Smooth muscle cell of the brain vasculature (primary cell): ENCODE measurements at regions not wholly inside any gene's neighbourhood (a gene's known extent, or its start where the extent isn't known, plus 50 kb on each side); places are given as distances from the start of the nearest gene placed in this dataset.

Source experiments
- DNase-seq: peaks from one replicate; pipeline ENCODE4 v3.0.0-alpha.2; 2012; ENCODE audit warnings: low read depth, low spot score

DNA sequence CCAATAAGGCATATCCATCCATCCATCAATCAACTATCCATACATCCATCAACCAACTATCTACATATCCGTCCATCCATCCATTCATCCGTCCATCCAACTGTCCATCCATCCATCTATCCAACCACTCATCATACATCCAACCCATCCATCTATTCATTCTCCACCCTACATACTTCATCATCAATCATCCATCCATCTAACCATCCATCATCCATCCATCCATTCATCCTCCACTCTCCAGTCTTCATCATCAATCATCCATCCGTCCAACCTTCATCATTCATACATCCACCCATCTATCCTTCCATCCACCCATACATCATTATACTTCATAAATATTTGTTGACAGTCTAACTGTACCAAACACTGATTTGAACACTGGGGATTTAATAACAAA is 231.3 kb upstream of the DAB1 start:
- no peak for DNase-seq

DNA sequence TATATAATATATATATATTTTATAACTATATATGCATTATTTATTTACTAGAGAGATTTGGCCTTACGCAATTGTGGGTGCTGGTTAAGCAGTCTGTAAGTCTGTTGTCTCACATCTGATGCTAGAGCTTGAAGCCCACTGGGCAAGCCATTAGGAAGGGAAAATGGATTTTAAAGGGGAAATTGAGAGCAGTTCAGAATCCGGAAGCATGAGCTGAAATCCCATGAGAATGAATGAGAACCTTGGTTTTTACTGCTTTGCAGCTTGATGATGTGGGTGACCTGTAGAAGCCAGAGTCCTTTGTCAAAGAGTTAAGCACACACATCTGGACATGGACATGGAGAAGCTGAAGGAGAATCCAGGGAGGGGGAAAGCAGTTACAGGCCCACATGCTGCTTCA is 220.8 kb upstream of the DAB1 start:
- no peak for DNase-seq

DNA sequence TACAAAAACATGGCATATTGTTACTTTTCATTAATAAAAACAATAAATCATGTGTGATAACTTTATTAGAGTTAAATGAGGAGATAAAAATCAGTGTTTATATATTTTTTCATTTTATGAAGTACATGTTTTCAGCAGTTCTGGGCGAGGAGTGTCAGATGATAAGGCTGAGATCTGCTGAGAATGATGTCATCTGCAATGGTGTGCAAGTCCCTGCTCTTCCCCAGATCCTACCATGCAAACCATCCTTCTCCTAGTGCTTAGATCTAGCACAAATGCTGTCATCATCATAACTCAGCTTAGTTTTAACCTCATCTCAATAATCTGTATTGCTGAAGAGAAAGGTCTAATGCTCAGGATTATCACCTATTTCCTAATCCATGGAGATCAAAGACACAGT is 214.4 kb upstream of the DAB1 start:
- no peak for DNase-seq

DNA sequence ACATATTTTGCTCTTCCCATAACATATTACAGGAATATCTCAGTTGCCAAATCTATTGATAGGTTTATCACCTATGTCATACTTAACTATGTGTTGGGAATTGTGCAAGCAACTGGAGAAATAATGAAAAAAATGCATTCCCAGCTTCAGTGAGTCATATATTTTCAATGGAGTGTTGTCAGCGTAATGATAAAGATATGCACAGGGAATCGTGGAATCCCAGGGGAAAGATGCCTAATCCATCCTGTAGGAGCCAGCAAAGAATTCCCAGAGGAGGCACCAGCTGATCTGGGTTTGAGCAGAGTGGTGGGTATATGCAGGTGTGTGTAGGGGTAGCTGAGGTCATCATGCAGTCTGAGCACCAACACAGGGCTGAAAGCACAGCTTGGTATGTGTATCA is 213.3 kb upstream of the DAB1 start:
- no peak for DNase-seq

DNA sequence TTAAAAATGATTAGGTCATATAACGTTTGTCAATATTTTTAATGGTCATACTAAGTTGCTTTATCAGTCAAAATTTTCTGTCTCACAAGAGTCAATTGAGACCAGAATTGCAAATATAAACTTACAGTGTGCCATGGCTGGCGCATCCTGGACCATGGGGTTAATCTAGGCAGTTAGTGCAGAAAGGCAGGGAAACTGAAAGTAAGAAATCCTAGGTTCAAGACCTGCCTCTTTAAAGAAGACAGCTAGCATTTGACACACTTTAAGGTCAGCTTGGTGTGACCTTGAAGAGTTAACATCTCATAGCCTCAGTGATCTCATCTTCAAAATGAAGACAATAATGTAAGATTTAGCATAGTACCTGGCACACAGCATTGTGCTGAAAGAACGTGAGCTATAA is 210.0 kb upstream of the DAB1 start:
- no peak for DNase-seq

DNA sequence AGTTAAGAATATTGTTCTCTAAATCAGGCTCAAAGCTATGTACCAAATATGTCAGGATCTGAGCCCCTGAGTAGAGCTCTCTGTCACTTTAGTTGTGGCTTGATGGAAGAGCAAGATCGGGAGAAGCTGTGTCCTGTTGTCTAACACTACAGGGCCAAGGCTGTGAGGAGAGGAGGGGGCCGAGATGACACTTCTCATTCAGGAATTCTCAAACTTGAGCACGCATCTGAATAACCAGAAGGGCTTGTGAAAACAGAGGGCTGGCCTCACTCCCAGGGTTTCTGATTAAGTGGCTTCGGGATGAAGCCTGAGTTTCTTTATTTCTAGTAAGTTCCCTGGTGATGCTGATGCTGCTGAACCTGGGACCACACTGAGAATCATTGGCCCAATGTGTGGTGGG is 209.2 kb upstream of the DAB1 start:
- no peak for DNase-seq

DNA sequence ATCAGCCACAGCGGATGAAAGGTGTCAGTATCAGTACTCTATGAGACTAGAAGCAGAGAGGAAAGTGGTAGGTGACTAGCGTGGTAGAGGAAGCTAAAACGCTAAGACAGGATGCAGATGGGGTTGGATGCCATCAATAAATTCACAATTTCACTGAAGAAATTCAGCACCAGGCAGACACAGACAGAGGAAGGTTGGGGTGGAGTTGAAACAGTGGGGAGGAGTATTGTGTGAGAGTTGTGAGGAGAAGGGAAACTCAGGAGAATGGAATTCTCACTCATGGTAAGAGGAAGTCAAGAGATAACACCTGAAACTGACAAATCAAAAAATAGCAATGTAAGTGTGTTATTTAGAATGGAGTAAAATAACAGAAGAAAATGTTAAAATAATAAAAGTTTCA is 208.5 kb upstream of the DAB1 start:
- DNase-seq = no peak

DNA sequence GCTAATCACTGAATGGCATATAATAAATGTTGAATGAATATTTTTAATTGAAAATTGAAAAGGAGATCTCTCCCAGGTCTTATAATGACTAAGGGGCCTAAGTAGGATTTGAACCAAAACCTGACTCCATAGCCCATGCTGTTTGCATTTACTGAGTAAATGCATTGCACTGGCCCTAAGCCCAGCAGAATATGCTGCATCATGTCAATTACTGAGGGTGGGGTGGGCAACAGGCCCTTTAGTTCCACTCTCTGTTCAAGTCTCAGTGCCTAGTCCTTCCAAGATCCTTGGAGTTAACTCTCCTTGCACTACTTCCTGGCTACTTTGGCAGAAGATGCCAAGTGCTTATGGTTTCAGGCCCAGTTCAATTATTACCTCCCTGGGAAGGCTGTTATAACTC is 203.8 kb upstream of the DAB1 start:
- no peak for DNase-seq

DNA sequence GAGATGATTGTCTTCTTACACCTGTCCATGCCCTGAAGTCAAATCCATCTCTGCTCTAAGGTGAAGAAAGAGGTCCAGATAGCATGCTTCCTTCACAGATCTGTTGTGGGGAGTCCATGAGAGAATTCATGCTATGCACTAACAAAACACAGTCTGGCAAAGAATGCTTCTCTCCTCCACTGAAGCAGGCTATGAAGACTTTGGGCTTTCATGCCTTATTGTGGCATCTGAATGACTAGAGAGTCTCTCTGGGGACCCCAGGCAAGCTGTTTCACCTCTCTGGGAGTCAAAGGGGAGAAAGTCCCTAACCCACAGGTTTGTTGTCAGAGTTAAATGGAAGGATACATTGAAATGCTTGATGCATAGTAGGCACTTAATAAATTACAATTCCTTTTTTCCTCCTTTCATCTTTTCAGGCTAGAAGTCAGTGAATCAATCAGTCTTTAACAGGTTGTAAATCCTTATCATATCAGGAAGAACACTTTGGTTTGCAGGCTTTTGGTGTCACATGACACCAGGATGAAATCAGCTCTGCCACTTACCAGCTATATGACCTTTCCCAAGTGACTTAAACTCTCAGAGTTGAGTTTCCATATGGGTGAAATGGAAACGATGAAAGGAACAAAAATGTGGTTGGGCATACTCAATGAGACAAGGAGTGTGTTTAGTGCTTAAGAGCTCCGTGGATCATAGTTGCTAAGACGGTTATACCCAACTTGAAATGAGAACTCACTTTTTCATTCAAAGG is 200.1 kb upstream of the DAB1 start:
- no peak for DNase-seq

DNA sequence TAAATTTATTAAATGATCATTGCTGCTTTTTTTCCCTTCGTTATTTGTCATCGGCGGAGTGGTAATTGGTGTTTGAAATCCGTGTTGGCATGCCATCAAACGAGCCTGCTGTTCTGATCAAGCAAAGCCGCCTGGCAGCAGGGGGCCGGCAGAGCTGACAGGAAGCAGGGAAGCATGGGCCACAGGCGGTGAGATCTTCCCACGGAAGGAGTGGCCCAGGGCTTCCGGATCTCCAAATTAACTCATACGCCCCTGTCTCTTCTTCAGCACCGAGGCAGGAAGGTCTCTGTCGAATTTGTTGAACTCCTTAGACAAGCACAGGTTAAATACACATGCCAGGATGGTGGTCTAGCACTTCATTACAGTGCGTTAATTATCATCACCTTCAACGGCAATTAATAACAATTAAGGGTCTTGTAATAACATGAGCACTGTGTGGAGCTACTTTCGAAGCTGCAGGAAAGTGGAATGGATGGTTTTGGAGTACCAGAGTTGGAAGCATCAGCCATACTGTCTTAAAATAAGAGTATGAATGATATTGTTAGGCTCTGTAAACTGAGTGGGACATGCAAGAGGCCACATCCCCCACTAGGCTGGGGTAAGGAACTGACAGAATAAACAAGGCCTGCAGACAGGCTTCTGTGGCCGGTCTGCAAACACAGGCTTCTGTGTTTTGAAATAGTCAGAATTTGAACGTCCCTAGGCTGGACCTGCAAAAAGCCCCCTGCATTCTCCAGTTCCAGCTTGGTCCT is 199.4 kb upstream of the DAB1 start:
- DNase-seq = peak; percentile 2

DNA sequence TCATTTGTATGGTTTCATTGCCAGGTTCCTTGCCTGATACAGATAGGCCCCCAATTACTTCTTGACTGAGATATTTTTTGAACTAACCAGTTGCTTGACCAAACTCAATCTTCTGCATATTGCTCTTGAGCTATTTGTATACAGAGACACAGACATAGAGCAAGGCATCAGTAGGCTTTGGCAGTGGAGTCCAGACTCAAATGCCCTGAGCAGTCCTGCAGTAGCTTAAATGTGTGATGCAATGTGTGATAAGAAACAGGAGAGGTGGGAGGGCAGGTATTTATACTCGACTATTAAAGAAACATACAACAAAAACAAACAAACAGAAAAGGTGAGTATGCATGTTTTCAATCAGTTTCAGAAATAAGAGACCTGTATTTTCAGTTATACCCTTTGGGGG is 197.9 kb upstream of the DAB1 start:
- DNase-seq = no peak

DNA sequence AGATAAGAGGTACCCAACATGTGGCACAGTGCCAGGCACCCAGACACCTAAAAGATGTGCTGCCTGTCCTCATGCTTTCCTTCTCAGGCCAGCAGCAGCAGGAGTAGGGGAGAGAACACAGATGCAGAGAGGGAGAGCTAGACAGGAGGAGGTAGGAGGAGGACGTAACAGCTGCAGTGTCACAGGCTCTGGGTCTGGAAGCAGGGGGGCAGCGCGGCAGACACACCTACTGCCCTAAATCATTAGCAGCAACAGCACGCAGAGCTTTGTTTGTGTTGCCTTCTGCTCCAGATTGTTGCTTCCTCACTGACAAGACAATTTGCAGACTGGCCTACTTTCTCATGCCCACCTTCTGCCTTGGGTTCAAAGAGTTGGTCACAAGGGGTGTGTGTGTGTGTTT is 196.7 kb upstream of the DAB1 start:
- DNase-seq = no peak

DNA sequence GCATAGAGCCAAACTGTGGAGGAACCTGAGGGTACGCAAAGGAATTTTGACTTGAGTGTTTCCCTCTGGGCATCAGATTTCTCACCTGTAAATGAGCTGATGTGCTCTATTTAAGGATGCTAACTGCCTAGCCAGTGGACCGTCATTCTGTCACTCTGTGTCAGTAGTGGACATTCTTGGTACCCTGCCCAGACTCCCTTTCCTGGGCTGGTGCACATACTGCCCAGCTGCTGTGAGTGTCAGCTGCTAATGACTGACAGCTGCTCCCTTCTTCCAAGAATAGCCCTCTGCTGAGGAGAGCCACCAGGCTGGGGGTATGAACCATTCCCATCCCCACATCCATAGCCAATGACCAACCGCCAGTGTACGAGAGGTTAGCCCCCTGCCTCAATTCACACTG is 193.1 kb upstream of the DAB1 start:
- no peak for DNase-seq

DNA sequence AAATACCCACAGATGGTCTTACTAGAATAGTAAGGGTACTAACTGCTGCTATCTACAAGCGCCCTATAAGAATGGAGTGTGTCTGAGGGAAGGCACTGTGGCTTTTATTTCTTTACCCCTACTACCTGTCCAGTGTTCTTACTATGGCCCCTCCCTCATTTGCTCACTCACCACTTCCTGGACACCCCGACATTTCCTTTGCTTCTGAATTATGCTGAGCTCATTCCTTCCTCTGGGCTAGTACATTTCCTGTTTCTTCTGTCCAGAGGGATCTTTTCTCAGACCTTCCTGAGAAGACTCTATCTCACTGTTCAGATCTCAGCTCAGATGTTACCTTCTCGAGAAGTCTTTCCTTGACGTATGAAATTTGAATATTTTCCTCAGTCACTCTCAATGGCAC is 192.1 kb upstream of the DAB1 start:
- DNase-seq = no peak

DNA sequence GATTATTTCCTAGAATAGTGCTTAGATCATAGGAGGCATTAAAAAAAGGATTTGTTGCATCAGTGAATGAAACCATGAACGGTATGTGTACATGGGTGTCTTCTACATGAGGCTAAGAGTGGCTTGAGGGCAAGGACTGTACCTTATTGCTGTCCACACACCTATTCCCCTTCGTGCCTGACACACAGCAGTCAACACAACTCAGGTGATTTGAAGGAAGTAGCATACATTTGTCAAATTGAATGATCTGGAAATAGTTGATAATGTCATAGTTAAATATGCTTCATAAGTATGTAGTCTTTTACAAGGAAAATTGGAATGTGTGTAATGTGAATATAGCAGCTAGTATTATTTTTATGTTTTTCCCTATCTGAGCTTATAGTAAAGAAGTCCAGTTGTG is 189.0 kb upstream of the DAB1 start:
- no peak for DNase-seq

DNA sequence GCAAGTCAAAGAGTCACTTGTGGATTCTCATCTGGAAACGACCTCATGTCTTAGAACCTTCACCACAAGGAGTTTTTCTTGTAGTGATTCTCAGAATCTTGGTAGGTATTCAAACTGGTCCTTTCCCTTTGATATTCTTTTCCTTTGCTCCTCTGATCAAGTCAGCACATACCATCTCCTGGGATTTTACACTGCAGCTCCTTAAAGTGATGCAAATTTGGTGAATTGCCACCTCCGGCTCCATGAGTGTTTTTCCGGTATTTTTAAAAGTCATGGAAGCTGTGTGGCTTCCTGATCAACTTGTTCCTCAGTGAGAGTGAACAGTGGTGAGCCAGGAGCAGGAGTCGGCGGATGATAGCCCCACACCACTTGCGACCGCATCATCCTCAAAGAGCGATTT is 182.1 kb upstream of the DAB1 start:
- DNase-seq = no peak

DNA sequence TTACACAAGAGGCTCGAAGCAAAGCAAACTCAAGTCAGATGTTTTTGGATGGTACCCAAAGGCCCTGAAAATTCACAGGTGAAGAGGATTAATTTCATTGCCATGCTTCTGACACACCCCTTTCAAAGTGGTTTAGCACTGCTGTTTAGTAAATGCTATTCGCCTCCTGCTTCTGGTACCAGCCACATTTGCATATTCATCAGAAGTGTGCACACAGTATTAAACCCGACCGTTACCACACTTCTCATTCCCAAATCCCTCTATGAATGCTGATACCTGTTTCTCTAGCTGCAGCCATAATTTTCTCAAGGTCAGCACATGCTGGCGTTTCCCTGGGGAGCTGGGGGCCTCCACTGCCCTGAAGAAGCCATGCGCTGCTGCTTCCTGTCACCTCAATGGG is 179.8 kb upstream of the DAB1 start:
- no peak for DNase-seq

DNA sequence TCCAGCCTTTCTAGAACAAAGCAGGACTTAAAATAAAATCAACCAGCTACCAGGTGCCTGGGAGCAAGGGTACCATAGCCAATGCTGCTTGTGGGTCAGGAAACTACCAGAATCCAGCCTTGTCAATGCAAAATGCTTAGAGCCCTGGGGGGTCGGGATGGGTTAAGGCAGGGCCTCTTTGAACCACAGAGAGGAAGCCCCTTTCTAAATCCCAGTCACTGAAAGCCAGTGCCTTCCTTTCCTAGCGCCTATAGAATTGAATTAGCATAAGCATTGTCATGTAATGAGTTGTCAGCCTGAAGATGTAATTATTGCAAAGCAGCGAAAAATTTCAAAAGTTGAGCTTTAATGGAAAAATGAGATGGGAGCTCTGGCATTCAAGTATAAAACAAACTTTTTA is 176.6 kb upstream of the DAB1 start:
- DNase-seq = no peak

DNA sequence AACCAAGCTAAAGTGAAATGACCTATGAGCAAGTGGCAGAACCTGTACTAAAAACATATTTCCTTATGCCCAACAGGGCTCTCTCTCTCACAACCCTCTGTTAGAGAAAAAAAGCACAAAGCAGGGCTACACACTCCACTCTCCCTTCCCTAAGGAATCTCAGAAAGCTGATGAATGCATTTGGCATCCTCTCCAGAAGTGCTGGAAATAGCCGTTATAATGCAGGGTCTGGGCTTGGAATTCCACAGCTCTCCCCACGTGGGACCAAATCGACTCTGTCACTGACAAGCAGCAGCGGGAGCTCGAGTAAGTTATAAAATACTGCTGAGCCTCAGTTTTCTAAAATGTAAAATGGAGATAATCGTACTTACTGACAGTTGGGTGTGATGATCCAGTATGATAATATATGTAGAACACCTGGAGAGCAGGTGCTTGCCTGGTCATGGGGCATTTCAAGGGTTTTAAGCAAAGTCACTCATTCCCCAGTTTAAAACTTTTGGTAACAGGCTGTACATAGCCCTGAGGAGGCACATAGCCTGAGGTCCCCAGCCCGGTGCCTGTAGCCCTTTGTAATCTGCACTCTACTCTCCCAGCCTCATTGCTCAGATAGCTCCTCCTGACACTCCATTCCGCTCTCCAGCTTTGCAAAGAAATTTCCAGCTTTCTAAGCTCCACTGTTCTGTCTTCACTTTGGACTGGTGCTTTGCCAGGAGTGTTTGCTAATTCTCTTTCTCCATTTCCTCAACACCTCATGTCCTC is 175.6 kb upstream of the DAB1 start:
- DNase-seq = no peak

DNA sequence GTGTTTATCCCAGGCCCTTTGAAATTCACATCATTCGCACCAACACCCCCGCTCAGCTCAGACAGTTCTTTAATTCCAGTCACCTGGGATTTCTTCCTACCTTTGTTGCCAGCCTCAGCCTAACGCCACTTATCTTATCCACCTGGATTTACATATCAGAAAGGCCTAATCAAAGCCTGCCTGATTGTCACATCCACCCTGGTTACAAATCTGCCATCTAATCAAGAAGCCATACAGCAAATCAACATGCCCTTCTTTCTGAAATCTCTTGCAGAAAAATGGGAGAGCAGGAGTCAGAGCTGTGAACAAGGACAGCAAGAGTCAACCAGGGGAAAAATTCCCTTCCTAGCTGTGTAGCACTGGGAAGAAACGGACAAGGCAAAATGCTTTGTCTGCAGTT is 173.2 kb upstream of the DAB1 start:
- DNase-seq = no peak

DNA sequence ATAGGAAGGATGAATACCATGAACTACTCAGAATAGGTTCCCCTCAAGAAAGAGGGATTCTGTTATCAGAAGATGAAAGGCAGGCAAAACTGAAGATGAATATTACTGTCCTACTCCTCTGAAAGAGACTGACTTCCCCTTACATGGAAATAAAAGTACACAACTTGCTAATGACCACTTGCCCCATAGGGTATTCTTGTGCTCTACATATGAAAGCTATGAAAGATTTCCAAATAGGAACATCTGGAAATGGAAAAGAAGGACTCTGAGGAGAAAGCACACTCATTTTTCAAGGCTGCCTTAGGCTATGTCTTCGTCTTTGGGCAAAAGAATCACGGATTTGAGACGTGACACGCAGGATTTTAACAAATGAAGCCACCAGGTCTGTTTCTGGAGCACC is 170.1 kb upstream of the DAB1 start:
- DNase-seq = no peak

DNA sequence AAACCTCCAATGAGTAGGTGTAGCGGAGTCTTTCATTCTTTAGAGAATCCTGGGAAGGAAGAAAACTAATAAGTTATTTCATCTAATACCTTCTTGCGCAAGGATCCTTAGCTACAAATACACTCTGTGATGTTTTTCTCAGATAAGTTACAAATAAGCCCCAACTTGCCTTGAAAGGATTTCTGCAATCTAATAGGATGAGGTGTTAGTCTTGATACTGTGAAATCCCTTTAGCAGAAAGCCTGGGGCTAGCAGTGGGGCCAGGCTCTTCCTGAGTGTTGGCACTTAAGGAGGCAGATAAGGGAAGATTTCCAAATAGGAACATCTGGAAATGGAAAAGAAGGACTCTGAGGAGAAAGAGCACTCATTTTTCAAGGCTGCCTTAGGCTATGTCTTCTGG is 168.0 kb upstream of the DAB1 start:
- no peak for DNase-seq

DNA sequence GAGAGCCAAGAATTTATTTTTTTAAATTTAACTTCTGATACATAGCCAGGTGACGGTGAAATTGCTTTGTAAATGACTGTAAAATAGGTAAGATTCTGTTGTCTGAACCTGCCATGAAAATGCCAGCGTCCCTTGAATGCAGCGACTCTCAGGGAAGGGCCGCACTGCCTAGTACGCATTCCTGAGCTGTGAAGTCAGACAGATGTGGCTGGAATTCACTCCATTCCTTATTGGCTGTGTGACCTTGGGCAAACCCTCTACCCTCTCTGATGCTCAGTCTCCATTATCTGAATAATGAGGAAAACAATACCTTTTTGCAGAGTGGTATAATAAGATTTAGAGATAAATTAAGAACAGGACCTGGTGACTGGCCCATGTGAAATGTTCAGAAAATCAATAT is 167.1 kb upstream of the DAB1 start:
- DNase-seq = no peak
